Testis (tissue), 2 donors: ENCODE measurements at regions not wholly inside any gene's neighbourhood (a gene's known extent, or its start where the extent isn't known, plus 50 kb on each side); places are given as distances from the start of the nearest gene placed in this dataset.

Source experiments
- DNase-seq: peaks from one replicate; pipeline ENCODE4 v3.0.0-alpha.2; 2019
- H3K27ac ChIP-seq, 2 donors: fragments of 200-600 bp; sonication (generic); one replicate each; pipeline ENCODE4 v1.5.1; 2019
- H3K27me3 ChIP-seq: fragments of 200-600 bp; sonication (generic); one replicate; pipeline ENCODE4 v1.5.1; 2019
- H3K36me3 ChIP-seq: fragments of 200-600 bp; sonication (generic); one replicate; pipeline ENCODE4 v1.5.1; 2017; ENCODE audit warnings: low read depth; ENCODE audit errors: missing control alignments
- H3K4me1 ChIP-seq: fragments of 200-600 bp; sonication (generic); one replicate; pipeline ENCODE4 v1.5.1; 2019
- H3K4me3 ChIP-seq, 2 donors: fragments of 200-600 bp; sonication (generic); one replicate each; pipeline ENCODE4 v1.5.1; 2017 to 2019
- H3K9me3 ChIP-seq: fragments of 200-600 bp; sonication (generic); one replicate; pipeline ENCODE4 v1.5.1; 2017
- POLR2A ChIP-seq: fragments of 450-650 bp; IDR thresholded peaks from one replicate; pipeline ENCODE4 v1.6.1; 2017; ENCODE audit warnings: antibody characterized with exemption, mild to moderate bottlenecking, moderate library complexity
- WGBS, 2 donors: methylation state at CpG; one replicate each; pipeline ENCODE4 v1.1.5; 2018; 5-methylcytosine and 5-hydroxymethylcytosine counted together
- intact Hi-C: fragments of 100-400 bp; cut with DNase I; formaldehyde crosslinking; loops from one replicate; pipeline ENCODE4 v1.15.1; 2023; ENCODE audit warnings: low total_unique reads
- TF ChIP-seq, protein P1 (sequence below), 3 experiments: fragments of 450-650 bp in 2 of 3; fragments of 200-600 bp in 1 of 3; sonication (generic) in 1 of 3; IDR thresholded peaks; one replicate each; pipeline ENCODE4 v1.5.1; 2016 to 2019; ENCODE audit warnings: antibody characterized with exemption in 3 of 3, mild to moderate bottlenecking in 2 of 3, moderate library complexity in 1 of 3

DNA sequence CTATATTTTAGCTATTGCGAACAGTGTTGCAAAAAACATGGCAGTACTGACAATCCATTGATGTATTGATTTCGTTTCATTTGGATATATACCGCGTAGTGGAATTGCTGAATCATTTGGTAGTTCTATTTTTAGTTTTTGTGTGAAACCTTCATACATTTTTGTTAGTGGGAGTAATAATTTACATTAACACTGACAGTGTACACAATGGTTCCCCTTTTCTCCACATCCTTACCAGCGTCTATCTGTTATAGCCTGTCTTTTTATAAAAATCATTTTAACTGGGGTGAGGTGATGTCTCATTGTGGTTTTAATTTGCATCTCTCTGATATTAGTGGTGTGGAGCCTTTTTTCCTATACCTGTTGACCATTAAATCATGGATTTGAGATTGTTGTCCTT lies 392.4 kb upstream of the ALCAM start:
- no peak overlapping the region for H3K27ac ChIP-seq
- no peaks in the 10 kb centered on the region for H3K4me1 ChIP-seq
- no peaks in the 10 kb centered on the region for H3K36me3 ChIP-seq
- H3K27me3 ChIP-seq, result no peaks in the 10 kb centered on the region
- H3K4me3 ChIP-seq, result no peak overlapping the region
- WGBS, 2 donors, result 81 to 95% methylated on average over 5 of the region's 5 CpGs
- intact Hi-C loops, result no loop called here
- H3K9me3 ChIP-seq, result no peaks in the 10 kb centered on the region
- no peak for DNase-seq
- no peak for TF ChIP-seq POLR2A
- TF ChIP-seq, protein P1, sequence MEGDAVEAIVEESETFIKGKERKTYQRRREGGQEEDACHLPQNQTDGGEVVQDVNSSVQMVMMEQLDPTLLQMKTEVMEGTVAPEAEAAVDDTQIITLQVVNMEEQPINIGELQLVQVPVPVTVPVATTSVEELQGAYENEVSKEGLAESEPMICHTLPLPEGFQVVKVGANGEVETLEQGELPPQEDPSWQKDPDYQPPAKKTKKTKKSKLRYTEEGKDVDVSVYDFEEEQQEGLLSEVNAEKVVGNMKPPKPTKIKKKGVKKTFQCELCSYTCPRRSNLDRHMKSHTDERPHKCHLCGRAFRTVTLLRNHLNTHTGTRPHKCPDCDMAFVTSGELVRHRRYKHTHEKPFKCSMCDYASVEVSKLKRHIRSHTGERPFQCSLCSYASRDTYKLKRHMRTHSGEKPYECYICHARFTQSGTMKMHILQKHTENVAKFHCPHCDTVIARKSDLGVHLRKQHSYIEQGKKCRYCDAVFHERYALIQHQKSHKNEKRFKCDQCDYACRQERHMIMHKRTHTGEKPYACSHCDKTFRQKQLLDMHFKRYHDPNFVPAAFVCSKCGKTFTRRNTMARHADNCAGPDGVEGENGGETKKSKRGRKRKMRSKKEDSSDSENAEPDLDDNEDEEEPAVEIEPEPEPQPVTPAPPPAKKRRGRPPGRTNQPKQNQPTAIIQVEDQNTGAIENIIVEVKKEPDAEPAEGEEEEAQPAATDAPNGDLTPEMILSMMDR (IDR thresholded peaks at IDR 0.05), result no peak

DNA sequence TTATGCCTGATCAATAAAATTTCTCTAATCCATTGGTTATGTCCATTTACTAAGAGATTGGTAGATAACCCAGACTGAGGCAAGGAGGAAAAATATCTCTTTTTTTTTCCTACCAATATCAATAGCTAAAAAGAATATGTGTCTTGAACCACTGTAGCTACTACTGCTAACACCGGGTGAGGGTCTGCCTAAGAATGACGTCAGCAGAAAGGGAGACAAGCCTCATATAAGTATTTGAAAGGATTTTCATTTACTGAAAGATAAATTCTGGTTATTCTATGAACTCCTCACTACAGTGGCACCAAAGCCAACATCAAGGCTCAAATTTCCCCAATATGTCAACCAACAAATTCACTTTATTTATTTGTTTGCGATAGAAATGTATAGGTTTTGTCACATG lies 389.0 kb upstream of the ALCAM start:
- Histone ChIP-seq H3K36me3 (no peaks in the 10 kb centered on the region), H3K4me3 (no peak overlapping the region), H3K4me1 (no peaks in the 10 kb centered on the region), H3K9me3 (no peaks in the 10 kb centered on the region), H3K27me3 (no peaks in the 10 kb centered on the region), H3K27ac (no peak overlapping the region)
- intact Hi-C loops, result no loop called here
- 93 to 98% methylated on average over 3 of the region's 3 CpGs for WGBS, 2 donors
- no peak for DNase-seq
- TF ChIP-seq, protein P1 (IDR thresholded peaks at IDR 0.05), result no peak
- no peak for TF ChIP-seq POLR2A

DNA sequence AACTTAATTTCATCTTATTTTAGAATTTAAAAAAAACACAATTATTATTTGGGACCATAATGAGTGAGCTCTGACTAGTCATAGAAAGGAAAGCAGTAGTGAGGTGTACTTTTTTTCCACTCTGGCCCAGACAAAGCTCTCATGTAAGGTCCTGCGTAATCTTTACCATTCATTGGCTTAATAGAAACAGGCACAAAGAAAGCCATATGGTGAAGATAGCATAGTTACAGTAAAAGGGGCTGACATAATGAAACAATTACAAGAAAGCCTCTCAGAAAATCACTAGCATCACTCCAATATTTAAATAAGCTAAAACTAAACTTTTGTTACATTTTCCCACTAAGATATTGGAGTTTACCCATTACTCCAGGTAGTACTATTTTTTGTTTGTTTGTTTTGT lies 384.6 kb upstream of the ALCAM start:
- DNase-seq, result no peak
- 90 to 98% methylated on average over 1 of the region's 1 CpG for WGBS, 2 donors
- no peaks in the 10 kb centered on the region for H3K27me3 ChIP-seq
- no peak overlapping the region for H3K4me3 ChIP-seq
- H3K27ac ChIP-seq, result no peak overlapping the region
- H3K36me3 ChIP-seq, result no peaks in the 10 kb centered on the region
- intact Hi-C loops, result no loop called here
- no peaks in the 10 kb centered on the region for H3K9me3 ChIP-seq
- H3K4me1 ChIP-seq, result no peaks in the 10 kb centered on the region
- TF ChIP-seq, protein P1 (IDR thresholded peaks at IDR 0.05), result no peak
- no peak for TF ChIP-seq POLR2A

DNA sequence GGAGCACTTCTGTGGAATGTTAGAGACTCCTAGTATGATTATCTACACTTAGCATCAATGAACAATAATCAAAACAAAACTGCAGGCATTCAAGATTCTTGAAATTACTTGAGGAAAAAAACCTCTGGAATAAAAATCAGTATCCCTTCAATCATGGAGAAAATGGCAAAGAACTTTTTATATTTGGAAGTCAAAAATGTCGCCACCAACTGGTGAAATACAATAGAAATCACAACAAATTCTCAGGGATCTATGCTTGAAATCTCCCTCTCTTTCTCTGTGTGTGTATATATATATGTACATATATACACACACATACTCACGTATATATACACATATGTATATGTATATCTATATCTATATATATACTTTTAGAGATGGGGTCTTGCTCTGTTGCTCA lies 378.9 kb upstream of the ALCAM start:
- Histone ChIP-seq H3K4me1 (no peaks in the 10 kb centered on the region), H3K9me3 (no peaks in the 10 kb centered on the region), H3K36me3 (no peaks in the 10 kb centered on the region), H3K27ac (no peak overlapping the region), H3K4me3 (no peak overlapping the region), H3K27me3 (no peaks in the 10 kb centered on the region)
- TF ChIP-seq, protein P1 (IDR thresholded peaks at IDR 0.05), result no peak
- TF ChIP-seq POLR2A, result no peak
- DNase-seq, result no peak
- WGBS, 2 donors, result 87 to 92% methylated on average over 2 of the region's 2 CpGs
- intact Hi-C loops, result no loop called here

DNA sequence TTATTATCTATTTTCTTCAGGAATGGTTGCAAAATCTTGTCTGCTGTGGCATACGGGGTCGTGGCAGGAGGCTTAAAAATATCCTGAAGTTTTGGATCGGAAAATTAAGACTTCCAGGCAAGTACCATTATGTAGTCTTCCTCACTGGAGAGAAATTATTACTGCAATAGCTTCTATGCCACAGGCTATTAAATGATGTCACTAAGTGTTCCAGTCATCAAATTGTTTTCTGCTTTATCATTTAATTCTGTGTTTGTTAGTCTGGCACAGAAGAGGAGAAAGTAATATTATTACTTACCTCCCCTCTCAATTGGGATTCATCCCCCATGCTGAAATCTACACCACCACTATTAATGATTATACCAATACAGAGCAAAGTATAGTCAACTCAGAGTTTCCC lies 378.2 kb upstream of the ALCAM start:
- DNase-seq, result no peak
- no peaks in the 10 kb centered on the region for H3K4me1 ChIP-seq
- H3K9me3 ChIP-seq, result no peaks in the 10 kb centered on the region
- no peak overlapping the region for H3K27ac ChIP-seq
- TF ChIP-seq, protein P1 (IDR thresholded peaks at IDR 0.05), result no peak
- no peaks in the 10 kb centered on the region for H3K36me3 ChIP-seq
- intact Hi-C loops, result no loop called here
- H3K27me3 ChIP-seq, result no peaks in the 10 kb centered on the region
- 85 to 86% methylated on average over 3 of the region's 3 CpGs for whole genome bisulfite sequencing, 2 donors
- no peak overlapping the region for H3K4me3 ChIP-seq
